K562 (cell line): ENCODE measurements at regions not wholly inside any gene's neighbourhood (a gene's known extent, or its start where the extent isn't known, plus 50 kb on each side); places are given as distances from the start of the nearest gene placed in this dataset.

Experiments
- CBX8 ChIP-seq: fragments of 200-600 bp; sonication (generic); IDR thresholded peaks from 2 replicates; pipeline ENCODE4 v1.6.1; 2012; ENCODE audit warnings: borderline replicate concordance, mixed run types, low read depth, mild to moderate bottlenecking, moderate library complexity, mixed read lengths, low read length, control low read depth, inconsistent platforms; ENCODE audit not compliant: poor library complexity, severe bottlenecking; ENCODE audit errors: extremely low read depth
- CEBPB ChIP-seq: fragments of 450-650 bp; IDR thresholded peaks from 2 replicates; pipeline ENCODE4 v1.6.1; 2016; ENCODE audit warnings: missing genetic modification characterization, missing compliant biosample characterization
- NR2C2 ChIP-seq, 2 experiments: fragments of 200-800 bp in 1 of 2; sonication (Bioruptor generic) in 1 of 2; sonication (generic) in 1 of 2; formaldehyde crosslinking in 1 of 2; IDR thresholded peaks; 2 replicates each; pipeline versions ENCODE4 v1.6.1 to v1.8.0; 2016 to 2022; ENCODE audit warnings: mild to moderate bottlenecking in 1 of 2, missing compliant biosample characterization in 1 of 2, missing genetic modification characterization in 1 of 2, missing genetic modification reagents in 1 of 2
- SMARCB1 ChIP-seq: IDR thresholded peaks from 2 replicates; pipeline ENCODE4 v1.6.1; 2011; ENCODE audit warnings: improper control_type of control experiment, low read depth; ENCODE audit not compliant: insufficient read length
- TAF7 ChIP-seq: fragments of 450-650 bp; IDR thresholded peaks from 2 replicates; pipeline ENCODE4 v1.6.1; 2016; ENCODE audit warnings: missing genetic modification characterization, missing compliant biosample characterization

DNA sequence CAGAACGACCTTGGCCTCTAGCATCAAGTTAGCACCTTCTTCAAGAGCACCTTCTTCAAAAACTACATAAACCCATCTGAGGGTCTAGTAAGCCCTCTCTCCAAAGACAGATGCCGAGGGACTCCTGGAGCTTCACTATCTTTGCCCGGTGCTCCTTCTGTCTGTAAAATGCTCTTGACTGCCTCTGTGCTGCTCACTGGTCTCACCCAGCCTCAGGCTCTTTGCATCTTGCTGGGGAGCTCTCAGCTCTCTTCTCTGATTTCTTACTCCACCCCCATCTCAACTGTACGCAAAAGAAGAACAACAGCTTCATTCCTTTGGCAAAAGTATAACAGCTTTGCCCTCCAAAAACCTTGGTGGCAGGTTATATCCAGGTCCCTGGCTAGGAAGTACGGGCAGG, 404.2 kb downstream of the KLF12 start:
- TF ChIP-seq CBX8, result no peak
- no peak for TF ChIP-seq NR2C2 (CRISPR knock-in tag; IDR thresholded peaks at IDR 0.05)
- no peak for TF ChIP-seq NR2C2 (tag; IDR thresholded peaks at IDR 0.05)
- no peak for TF ChIP-seq TAF7 (tag)
- no peak for TF ChIP-seq CEBPB (tag)
- no peak for TF ChIP-seq SMARCB1
